ENCODE measurements at regions not wholly inside any gene's neighbourhood (a gene's known extent, or its start where the extent isn't known, plus 50 kb on each side); places are given as distances from the start of the nearest gene placed in this dataset.

DNA sequence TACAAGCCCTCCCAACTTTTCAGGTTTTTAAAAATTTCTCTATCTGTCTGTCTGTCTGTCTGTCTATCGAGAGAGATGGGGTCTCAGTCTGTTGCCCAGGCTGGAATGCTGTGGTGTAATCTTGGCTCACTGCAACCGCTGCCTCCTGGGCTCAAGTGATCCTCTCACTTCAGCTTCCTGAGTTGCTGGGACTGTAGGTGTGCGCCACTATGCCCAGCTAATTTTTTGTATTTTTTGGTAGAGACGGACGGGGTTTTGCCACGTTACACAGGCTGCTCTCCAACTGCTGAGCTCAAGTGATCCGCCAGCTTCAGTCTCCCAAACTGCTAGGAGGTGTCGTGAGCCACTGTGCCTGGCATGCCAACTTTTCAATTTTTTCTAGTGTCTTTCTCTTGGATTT is 437.2 kb downstream of the PCNX1 start:
- no peaks in the 10 kb centered on the region for H3K9me1 ChIP-seq (replicated peaks; ENCODE audit: control insufficient read depth, extremely low read depth, insufficient read depth, low read length)
- H4K20me1 ChIP-seq (replicated peaks; ENCODE audit: control insufficient read depth, extremely low read depth, insufficient read depth, low read length): no peaks in the 10 kb centered on the region
- H3K9me3 ChIP-seq (replicated peaks; ENCODE audit: control insufficient read depth, insufficient read depth, low read length): no peaks in the 10 kb centered on the region
- no peaks in the 10 kb centered on the region for H3K27me3 ChIP-seq (ENCODE audit: control insufficient read depth in 2 of 2, insufficient read depth in 2 of 2, low read length in 2 of 2)
- no peak overlapping the region for H2AFZ ChIP-seq (ENCODE audit: low read depth, low read length)
- TF ChIP-seq POLR2AphosphoS5 (IDR thresholded peaks at IDR 0.05; ENCODE audit: insufficient read depth, low read depth, low read length): no peak
- TF ChIP-seq EZH2 (IDR thresholded peaks at IDR 0.05; ENCODE audit: borderline replicate concordance, low read depth, low read length, severe bottlenecking): no peak
- TF ChIP-seq, protein P1, sequence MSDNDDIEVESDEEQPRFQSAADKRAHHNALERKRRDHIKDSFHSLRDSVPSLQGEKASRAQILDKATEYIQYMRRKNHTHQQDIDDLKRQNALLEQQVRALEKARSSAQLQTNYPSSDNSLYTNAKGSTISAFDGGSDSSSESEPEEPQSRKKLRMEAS (IDR thresholded peaks at IDR 0.05; ENCODE audit: insufficient read depth, insufficient read length): no peak
- TF ChIP-seq, protein P2, sequence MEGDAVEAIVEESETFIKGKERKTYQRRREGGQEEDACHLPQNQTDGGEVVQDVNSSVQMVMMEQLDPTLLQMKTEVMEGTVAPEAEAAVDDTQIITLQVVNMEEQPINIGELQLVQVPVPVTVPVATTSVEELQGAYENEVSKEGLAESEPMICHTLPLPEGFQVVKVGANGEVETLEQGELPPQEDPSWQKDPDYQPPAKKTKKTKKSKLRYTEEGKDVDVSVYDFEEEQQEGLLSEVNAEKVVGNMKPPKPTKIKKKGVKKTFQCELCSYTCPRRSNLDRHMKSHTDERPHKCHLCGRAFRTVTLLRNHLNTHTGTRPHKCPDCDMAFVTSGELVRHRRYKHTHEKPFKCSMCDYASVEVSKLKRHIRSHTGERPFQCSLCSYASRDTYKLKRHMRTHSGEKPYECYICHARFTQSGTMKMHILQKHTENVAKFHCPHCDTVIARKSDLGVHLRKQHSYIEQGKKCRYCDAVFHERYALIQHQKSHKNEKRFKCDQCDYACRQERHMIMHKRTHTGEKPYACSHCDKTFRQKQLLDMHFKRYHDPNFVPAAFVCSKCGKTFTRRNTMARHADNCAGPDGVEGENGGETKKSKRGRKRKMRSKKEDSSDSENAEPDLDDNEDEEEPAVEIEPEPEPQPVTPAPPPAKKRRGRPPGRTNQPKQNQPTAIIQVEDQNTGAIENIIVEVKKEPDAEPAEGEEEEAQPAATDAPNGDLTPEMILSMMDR (IDR thresholded peaks at IDR 0.05; ENCODE audit: extremely low read depth in 1 of 2, insufficient read depth in 1 of 2, low read depth in 1 of 2, low read length in 2 of 2): no peak
- no peak for TF ChIP-seq FOS (IDR thresholded peaks at IDR 0.05; ENCODE audit: borderline replicate concordance, insufficient read depth, low read length)
- TF ChIP-seq GATA2 (IDR thresholded peaks at IDR 0.05; ENCODE audit: insufficient read depth, insufficient read length, low read depth, low read length): no peak
- no peak for TF ChIP-seq POLR2A (IDR thresholded peaks at IDR 0.05; ENCODE audit: low read depth, low read length)
- no peak for TF ChIP-seq JUN (IDR thresholded peaks at IDR 0.05; ENCODE audit: borderline replicate concordance, insufficient read depth, insufficient read length, low read depth)
- TF ChIP-seq MYC (IDR thresholded peaks at IDR 0.05; ENCODE audit: low read depth, low read length): no peak
- no peak overlapping the region for H3K4me3 ChIP-seq (replicated peaks in 1 of 3; ENCODE audit: insufficient read depth in 1 of 3, low read depth in 1 of 3, low read length in 3 of 3)
- H3K27ac ChIP-seq (ENCODE audit: insufficient read depth, low read depth, low read length): no peak overlapping the region
- CTCF ChIA-PET: no interaction called here
- POLR2A ChIA-PET: no interaction called here
- no peaks in the 10 kb centered on the region for H3K79me2 ChIP-seq (ENCODE audit: control insufficient read depth, insufficient read depth, low read length)
- FAIRE-seq (no peak), DNase-seq (ENCODE audit: low read depth, low spot score) (no peak)
- dilution Hi-C loops (cut with MboI; ENCODE audit: extremely low pct_ligation_motif_present, low sequenced_read_pairs) (no loop called here), intact Hi-C loops (cut with micrococcal nuclease) (no loop called here)
- H3K36me3 ChIP-seq (ENCODE audit: control insufficient read depth in 2 of 2, extremely low read depth in 1 of 2, insufficient read depth in 2 of 2, low read length in 2 of 2): no peaks in the 10 kb centered on the region
- no TSS peak for BruUV-seq (replicated peaks)
- no peak overlapping the region for H3K9ac ChIP-seq (replicated peaks; ENCODE audit: extremely low read depth, insufficient read depth, low read length)
- H3K4me1 ChIP-seq (ENCODE audit: control insufficient read depth, extremely low read depth, insufficient read depth, low read length): no peaks in the 10 kb centered on the region
- H3K4me2 ChIP-seq (ENCODE audit: insufficient read depth, low read length): no peak overlapping the region
